ENCODE measurements at regions not wholly inside any gene's neighbourhood (a gene's known extent, or its start where the extent isn't known, plus 50 kb on each side); places are given as distances from the start of the nearest gene placed in this dataset.

GRCh38 chrX:99192421-99192820, 1217.7 kb downstream of the PCDH19 start:
- no peak for TF ChIP-seq CTCF (IDR thresholded peaks at IDR 0.05)
- TF ChIP-seq POLR2A (IDR thresholded peaks at IDR 0.05): no peak
